ENCODE measurements at regions not wholly inside any gene's neighbourhood (a gene's known extent, or its start where the extent isn't known, plus 50 kb on each side); places are given as distances from the start of the nearest gene placed in this dataset.

DNA sequence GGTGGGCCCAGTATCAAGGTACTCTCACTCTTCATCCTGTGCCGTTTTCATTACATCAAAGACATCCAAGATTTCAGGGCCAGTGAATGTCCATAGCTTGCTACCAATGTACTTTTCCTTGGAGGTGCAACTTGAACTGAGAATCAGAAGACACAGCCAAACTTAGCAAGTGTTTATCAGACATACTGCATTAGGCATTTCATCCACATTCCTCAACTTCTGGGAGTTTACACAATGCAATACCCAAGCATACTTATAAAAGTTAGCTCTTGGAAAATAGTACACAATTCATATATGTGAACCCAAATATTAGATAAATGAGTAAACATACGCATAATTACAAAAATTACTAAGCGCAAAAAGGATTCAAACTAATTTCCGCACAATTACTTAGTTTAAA, 216.3 kb upstream of the RHOBTB1 start:
- Histone ChIP-seq H3K4me2 (replicated peaks; ENCODE audit: low read depth, low read length, poor library complexity, severe bottlenecking) (no peak overlapping the region), H3K4me1 (ENCODE audit: control insufficient read depth in 2 of 2, insufficient read depth in 2 of 2, low read length in 2 of 2) (no peaks in the 10 kb centered on the region), H4K20me1 (ENCODE audit: control insufficient read depth, insufficient read depth, low read length, poor library complexity, severe bottlenecking) (no peaks in the 10 kb centered on the region), H2AFZ (ENCODE audit: insufficient read depth, low read depth, low read length, poor library complexity, severe bottlenecking) (no peak overlapping the region), H3K9me3 (ENCODE audit: control extremely low read depth in 1 of 3, control insufficient read depth in 2 of 3, insufficient read depth in 1 of 3, low read length in 2 of 3) (no peaks in the 10 kb centered on the region), H3K36me3 (replicated peaks in 1 of 2; ENCODE audit: control extremely low read depth in 1 of 2, control insufficient read depth in 1 of 2, extremely low read depth in 1 of 2, insufficient read depth in 2 of 2, low read length in 1 of 2) (no peaks in the 10 kb centered on the region), H3K4me3 (ENCODE audit: control extremely low read depth in 1 of 5, extremely low read depth in 1 of 5, insufficient read depth in 1 of 5, low read depth in 2 of 5, low read length in 4 of 5) (no peak overlapping the region), H3K9ac (ENCODE audit: low read length) (no peak overlapping the region), H3K27ac (ENCODE audit: low read length in 2 of 2) (no peak overlapping the region), H3K27me3 (replicated peaks in 1 of 4; ENCODE audit: control extremely low read depth in 1 of 4, control insufficient read depth in 3 of 4, insufficient read depth in 4 of 4, low read length in 3 of 4) (no peaks in the 10 kb centered on the region), H3K79me2 (ENCODE audit: control insufficient read depth, insufficient read depth, low read length) (no peaks in the 10 kb centered on the region)
- ChIA-PET CTCF (no interaction called here), POLR2A (no interaction called here)
- intact Hi-C loops (cut with micrococcal nuclease) = no loop called here
- ATAC-seq (ENCODE audit: low read depth) (no peak), DNase-seq (no peak)
- Mint-ChIP-seq H3K27me3 (peaks cover 15% of the 10 kb centered on the region), H3K4me1 (no peaks in the 10 kb centered on the region), H3K27ac (no peak overlapping the region), H3K9me3 (ENCODE audit: insufficient read depth) (no peaks in the 10 kb centered on the region), H3K4me3 (no peak overlapping the region)
- 67% methylated on average over 1 of the region's 4 CpGs for WGBS (ENCODE audit: insufficient coverage)
- no peak for TF ChIP-seq EZH2 (IDR thresholded peaks at IDR 0.05; ENCODE audit: borderline replicate concordance, insufficient read depth, low read depth, low read length, poor library complexity, severe bottlenecking)
- TF ChIP-seq, protein P1, sequence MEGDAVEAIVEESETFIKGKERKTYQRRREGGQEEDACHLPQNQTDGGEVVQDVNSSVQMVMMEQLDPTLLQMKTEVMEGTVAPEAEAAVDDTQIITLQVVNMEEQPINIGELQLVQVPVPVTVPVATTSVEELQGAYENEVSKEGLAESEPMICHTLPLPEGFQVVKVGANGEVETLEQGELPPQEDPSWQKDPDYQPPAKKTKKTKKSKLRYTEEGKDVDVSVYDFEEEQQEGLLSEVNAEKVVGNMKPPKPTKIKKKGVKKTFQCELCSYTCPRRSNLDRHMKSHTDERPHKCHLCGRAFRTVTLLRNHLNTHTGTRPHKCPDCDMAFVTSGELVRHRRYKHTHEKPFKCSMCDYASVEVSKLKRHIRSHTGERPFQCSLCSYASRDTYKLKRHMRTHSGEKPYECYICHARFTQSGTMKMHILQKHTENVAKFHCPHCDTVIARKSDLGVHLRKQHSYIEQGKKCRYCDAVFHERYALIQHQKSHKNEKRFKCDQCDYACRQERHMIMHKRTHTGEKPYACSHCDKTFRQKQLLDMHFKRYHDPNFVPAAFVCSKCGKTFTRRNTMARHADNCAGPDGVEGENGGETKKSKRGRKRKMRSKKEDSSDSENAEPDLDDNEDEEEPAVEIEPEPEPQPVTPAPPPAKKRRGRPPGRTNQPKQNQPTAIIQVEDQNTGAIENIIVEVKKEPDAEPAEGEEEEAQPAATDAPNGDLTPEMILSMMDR (IDR thresholded peaks at IDR 0.05) = no peak

DNA sequence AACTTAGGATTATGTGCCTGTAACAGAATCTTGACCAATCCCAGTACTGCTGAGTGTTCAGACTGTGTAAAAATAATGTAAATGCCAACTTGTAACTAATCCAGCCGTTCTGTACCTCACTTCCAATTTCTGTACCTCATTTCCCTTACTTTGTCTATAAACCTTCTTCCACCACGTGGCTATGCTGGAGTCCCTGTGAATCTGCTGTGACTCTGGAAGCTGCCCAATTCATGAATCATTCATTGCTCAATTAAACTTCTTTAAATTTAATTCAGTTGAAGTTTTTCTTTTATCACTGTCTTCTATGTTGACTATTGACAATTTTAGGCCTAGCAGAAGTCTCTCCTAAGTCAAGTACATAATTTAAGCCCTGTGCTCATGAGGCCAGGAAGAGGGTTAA, 215.3 kb upstream of the RHOBTB1 start:
- H3K9me3 ChIP-seq (ENCODE audit: control extremely low read depth in 1 of 3, control insufficient read depth in 2 of 3, insufficient read depth in 1 of 3, low read length in 2 of 3) = no peaks in the 10 kb centered on the region
- no peak overlapping the region for H3K4me3 Mint-ChIP-seq
- H3K4me3 ChIP-seq (ENCODE audit: control extremely low read depth in 1 of 5, extremely low read depth in 1 of 5, insufficient read depth in 1 of 5, low read depth in 2 of 5, low read length in 4 of 5) = no peak overlapping the region
- H3K4me1 ChIP-seq (ENCODE audit: control insufficient read depth in 2 of 2, insufficient read depth in 2 of 2, low read length in 2 of 2) = no peaks in the 10 kb centered on the region
- no peak overlapping the region for H3K27ac Mint-ChIP-seq
- H3K9ac ChIP-seq (ENCODE audit: low read length) = no peak overlapping the region
- no peaks in the 10 kb centered on the region for H3K9me3 Mint-ChIP-seq (ENCODE audit: insufficient read depth)
- H3K27me3 ChIP-seq (replicated peaks in 1 of 4; ENCODE audit: control extremely low read depth in 1 of 4, control insufficient read depth in 3 of 4, insufficient read depth in 4 of 4, low read length in 3 of 4) = no peaks in the 10 kb centered on the region
- intact Hi-C loops (cut with micrococcal nuclease) = no loop called here
- DNase-seq = no peak
- TF ChIP-seq, protein P1 (IDR thresholded peaks at IDR 0.05) = no peak
- TF ChIP-seq EZH2 (IDR thresholded peaks at IDR 0.05; ENCODE audit: borderline replicate concordance, insufficient read depth, low read depth, low read length, poor library complexity, severe bottlenecking) = no peak
- H2AFZ ChIP-seq (ENCODE audit: insufficient read depth, low read depth, low read length, poor library complexity, severe bottlenecking) = no peak overlapping the region
- ATAC-seq (ENCODE audit: low read depth) = no peak
- no peaks in the 10 kb centered on the region for H3K4me1 Mint-ChIP-seq
- no peaks in the 10 kb centered on the region for H4K20me1 ChIP-seq (ENCODE audit: control insufficient read depth, insufficient read depth, low read length, poor library complexity, severe bottlenecking)
- H3K4me2 ChIP-seq (replicated peaks; ENCODE audit: low read depth, low read length, poor library complexity, severe bottlenecking) = no peak overlapping the region
- ChIA-PET CTCF (no interaction called here), POLR2A (no interaction called here)
- no peaks in the 10 kb centered on the region for H3K36me3 ChIP-seq (replicated peaks in 1 of 2; ENCODE audit: control extremely low read depth in 1 of 2, control insufficient read depth in 1 of 2, extremely low read depth in 1 of 2, insufficient read depth in 2 of 2, low read length in 1 of 2)
- WGBS (ENCODE audit: insufficient coverage) = 58% methylated on average over 2 of the region's 2 CpGs
- peaks cover 15% of the 10 kb centered on the region for H3K27me3 Mint-ChIP-seq
- H3K79me2 ChIP-seq (ENCODE audit: control insufficient read depth, insufficient read depth, low read length) = no peaks in the 10 kb centered on the region
- H3K27ac ChIP-seq (ENCODE audit: low read length in 2 of 2) = no peak overlapping the region

Data from B cell (primary cell).